OCI-LY1 (cell line): ENCODE measurements at regions not wholly inside any gene's neighbourhood (a gene's known extent, or its start where the extent isn't known, plus 50 kb on each side); places are given as distances from the start of the nearest gene placed in this dataset.

Source experiments
- H2AFZ ChIP-seq: fragments of 200-600 bp; sonication (generic), shearing (Covaris generic); 2 replicates; pipeline ENCODE4 v1.6.0; 2014; ENCODE audit warnings: antibody characterized with exemption, mild to moderate bottlenecking, low read length
- H3F3A ChIP-seq: fragments of 200-600 bp; sonication (generic), shearing (Covaris generic); 2 replicates; pipeline ENCODE4 v1.6.0; 2014; ENCODE audit warnings: mild to moderate bottlenecking, antibody characterized with exemption, low read length, moderate library complexity; ENCODE audit not compliant: insufficient read depth
- H3K27ac ChIP-seq: fragments of 200-600 bp; sonication (generic); 2 replicates; pipeline ENCODE4 v1.5.1; 2014; ENCODE audit warnings: low read length, mixed run types, mild to moderate bottlenecking, low read depth; ENCODE audit not compliant: poor library complexity, severe bottlenecking
- H3K27me3 ChIP-seq: fragments of 200-600 bp; sonication (generic); 2 replicates; pipeline ENCODE4 v1.6.0; 2014; ENCODE audit warnings: antibody characterized with exemption, mild to moderate bottlenecking, low read length, moderate library complexity; ENCODE audit not compliant: insufficient read depth
- H3K36me3 ChIP-seq: fragments of 200-600 bp; sonication (generic); 2 replicates; pipeline ENCODE4 v1.6.1; 2014; ENCODE audit warnings: mild to moderate bottlenecking, antibody characterized with exemption, low read length, moderate library complexity, mixed read lengths; ENCODE audit not compliant: insufficient read depth
- H3K4me1 ChIP-seq: fragments of 200-600 bp; sonication (generic); 2 replicates; pipeline ENCODE4 v1.5.1; 2014; ENCODE audit warnings: mild to moderate bottlenecking, low read length, moderate library complexity; ENCODE audit not compliant: insufficient read depth, severe bottlenecking
- H3K4me2 ChIP-seq: fragments of 200-600 bp; sonication (generic), shearing (Covaris generic); 2 replicates; pipeline ENCODE4 v1.6.1; 2014; ENCODE audit warnings: low read length
- H3K4me3 ChIP-seq: fragments of 200-600 bp; sonication (generic); 2 replicates; pipeline ENCODE4 v1.5.1; 2014; ENCODE audit warnings: low read length, low read depth, mild to moderate bottlenecking, mixed read lengths; ENCODE audit not compliant: poor library complexity, severe bottlenecking
- H3K79me2 ChIP-seq: fragments of 200-600 bp; shearing (Covaris generic); 2 replicates; pipeline ENCODE4 v1.6.1; 2016; ENCODE audit warnings: mixed run types, low read length, mixed read lengths; ENCODE audit not compliant: insufficient read depth
- H3K9ac ChIP-seq: fragments of 200-600 bp; sonication (generic), shearing (Covaris generic); 2 replicates; pipeline ENCODE4 v1.6.1; 2014; ENCODE audit warnings: mild to moderate bottlenecking, low read length, mixed read lengths
- H3K9me2 ChIP-seq: fragments of 200-600 bp; sonication (generic), shearing (Covaris generic); 2 replicates; pipeline ENCODE4 v1.6.1; 2014; ENCODE audit warnings: low read depth, mild to moderate bottlenecking, low read length, mixed read lengths
- H3K9me3 ChIP-seq: fragments of 200-600 bp; shearing (Covaris generic); 2 replicates; pipeline ENCODE4 v1.6.1; 2014; ENCODE audit warnings: low read length, mixed read lengths
- H4K20me1 ChIP-seq: fragments of 200-600 bp; sonication (generic), shearing (Covaris generic); 2 replicates; pipeline ENCODE4 v1.6.0; 2016; ENCODE audit warnings: mild to moderate bottlenecking, low read length; ENCODE audit not compliant: insufficient read depth
- CTCF ChIP-seq: fragments of 200-600 bp; sonication (generic), shearing (Covaris generic); IDR thresholded peaks from 2 replicates; pipeline ENCODE4 v1.5.1; 2017; ENCODE audit warnings: mild to moderate bottlenecking, antibody characterized with exemption, low read length, moderate library complexity, mixed read lengths
- EZH2 ChIP-seq: fragments of 200-600 bp; sonication (generic), shearing (Covaris generic); IDR thresholded peaks from 2 replicates; pipeline ENCODE4 v1.8.0; 2017; ENCODE audit warnings: borderline replicate concordance, mixed run types, mild to moderate bottlenecking, antibody characterized with exemption, low read length, moderate library complexity, mixed read lengths

- no peaks in the 10 kb centered on the region for H3K79me2 ChIP-seq
- H2AFZ ChIP-seq = no peak overlapping the region
- no peaks in the 10 kb centered on the region for H3K9me2 ChIP-seq
- H3K4me1 ChIP-seq = no peaks in the 10 kb centered on the region
- H3K27me3 ChIP-seq = no peaks in the 10 kb centered on the region
- H3K4me3 ChIP-seq = no peak overlapping the region
- no peak overlapping the region for H3K9ac ChIP-seq
- no peaks in the 10 kb centered on the region for H3K9me3 ChIP-seq
- no peak for TF ChIP-seq EZH2
- no peak for TF ChIP-seq CTCF
- no peaks in the 10 kb centered on the region for H3F3A ChIP-seq
- no peaks in the 10 kb centered on the region for H3K36me3 ChIP-seq
- no peak overlapping the region for H3K4me2 ChIP-seq
- H3K27ac ChIP-seq = no peak overlapping the region
- no peaks in the 10 kb centered on the region for H4K20me1 ChIP-seq
Measured at GRCh38 chr9:88044200-88044599, 69.9 kb upstream of the CDK20 start.

- no peak overlapping the region for H3K27ac ChIP-seq
- no peaks in the 10 kb centered on the region for H3K9me3 ChIP-seq
- no peak overlapping the region for H3K4me3 ChIP-seq
Measured at GRCh38 chr9:88043647-88044046, 69.3 kb upstream of the CDK20 start.

GRCh38 chr9:88041447-88041846 lies 67.1 kb upstream of the CDK20 start:
- no peaks in the 10 kb centered on the region for H3K36me3 ChIP-seq
- H3F3A ChIP-seq = no peaks in the 10 kb centered on the region
- H3K9me2 ChIP-seq = no peaks in the 10 kb centered on the region
- no peaks in the 10 kb centered on the region for H3K9me3 ChIP-seq
- H2AFZ ChIP-seq = no peak overlapping the region
- H3K27me3 ChIP-seq = no peaks in the 10 kb centered on the region
- H3K4me2 ChIP-seq = no peak overlapping the region
- no peaks in the 10 kb centered on the region for H3K79me2 ChIP-seq
- no peaks in the 10 kb centered on the region for H3K4me1 ChIP-seq
- no peak overlapping the region for H3K27ac ChIP-seq
- no peak overlapping the region for H3K9ac ChIP-seq
- no peak for TF ChIP-seq EZH2
- peak; percentile 37; the same call in 1 of the 2 replicates for TF ChIP-seq CTCF
- no peaks in the 10 kb centered on the region for H4K20me1 ChIP-seq
- no peak overlapping the region for H3K4me3 ChIP-seq

More at GRCh38 chr9:88043647-88044046, 69.3 kb upstream of the CDK20 start:
- TF ChIP-seq EZH2 (no peak), CTCF (no peak)
- H4K20me1 ChIP-seq = no peaks in the 10 kb centered on the region
- H3K9me2 ChIP-seq = no peaks in the 10 kb centered on the region
- H3K36me3 ChIP-seq = no peaks in the 10 kb centered on the region
- H3K9ac ChIP-seq = no peak overlapping the region
- no peaks in the 10 kb centered on the region for H3K79me2 ChIP-seq
- no peak overlapping the region for H2AFZ ChIP-seq
- H3K4me2 ChIP-seq = no peak overlapping the region
- no peaks in the 10 kb centered on the region for H3F3A ChIP-seq
- H3K4me1 ChIP-seq = no peaks in the 10 kb centered on the region
- H3K27me3 ChIP-seq = no peaks in the 10 kb centered on the region
